ENCODE measurements at regions not wholly inside any gene's neighbourhood (a gene's known extent, or its start where the extent isn't known, plus 50 kb on each side); places are given as distances from the start of the nearest gene placed in this dataset.

DNA sequence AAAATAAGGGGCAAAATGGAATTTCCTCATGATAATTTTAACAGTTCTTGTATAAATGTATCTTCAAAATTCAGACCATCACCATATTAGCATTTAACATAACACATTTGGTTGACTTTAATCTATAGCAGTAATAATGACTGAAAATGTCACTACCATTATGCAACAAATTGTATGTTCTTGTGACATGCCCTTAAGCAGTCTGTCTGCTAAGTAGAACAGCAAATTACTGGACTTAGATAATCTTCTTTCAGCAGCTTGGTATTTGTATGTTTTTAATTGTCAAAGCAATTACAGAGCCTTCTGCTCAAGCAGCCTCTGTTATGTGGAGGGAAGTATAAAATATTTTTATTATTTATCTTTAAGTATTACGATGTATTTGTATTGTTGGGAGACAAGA, 214.3 kb upstream of the NXPH2 start:
- DNase-seq = no peak

DNA sequence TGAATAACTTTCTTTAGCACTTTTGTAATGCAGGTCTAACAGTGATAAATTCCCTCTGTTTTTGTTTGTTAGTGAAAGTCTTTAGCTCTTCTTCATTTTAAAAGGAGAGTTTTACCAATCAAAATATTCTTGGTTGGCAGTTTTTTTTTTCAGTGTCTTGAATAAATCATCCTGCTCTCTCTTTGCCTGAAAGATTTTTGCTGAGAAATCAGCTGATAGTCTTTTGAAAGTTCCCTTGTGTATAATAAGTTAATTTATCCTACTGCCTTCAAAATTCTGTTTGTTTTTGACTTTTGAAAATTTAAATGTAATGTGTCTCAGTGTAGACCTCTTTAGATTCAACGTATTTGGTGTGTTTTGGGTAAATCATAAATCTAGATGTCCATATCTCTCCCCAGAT, 205.7 kb upstream of the NXPH2 start:
- DNase-seq = no peak

- no peak for DNase-seq
Measured at GRCh38 chr2:138979131-138979785, 199.1 kb upstream of the NXPH2 start.

GRCh38 chr2:138974651-138975050, 194.5 kb upstream of the NXPH2 start:
- no peak for DNase-seq

DNA sequence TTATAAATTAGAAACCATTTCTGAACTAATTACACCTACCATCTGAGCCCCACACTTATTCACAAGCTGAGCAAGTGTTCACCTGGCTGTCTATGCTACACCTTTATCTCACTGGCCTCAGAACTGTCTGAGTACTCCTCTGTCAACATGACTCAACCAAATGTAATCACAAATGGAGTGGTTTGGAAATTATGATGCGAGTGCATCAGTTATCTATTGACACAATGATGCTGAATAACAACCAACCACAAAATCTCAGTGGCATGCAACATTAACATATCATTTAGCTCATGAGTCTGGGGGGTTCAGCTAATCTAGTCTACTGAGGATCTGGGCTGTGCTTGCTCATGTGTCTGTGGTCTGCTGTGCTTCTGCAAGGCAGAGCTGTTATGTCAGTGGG, 184.2 kb upstream of the NXPH2 start:
- DNase-seq = no peak

- DNase-seq = no peak
Measured at GRCh38 chr2:138962686-138963085, 182.5 kb upstream of the NXPH2 start.

DNA sequence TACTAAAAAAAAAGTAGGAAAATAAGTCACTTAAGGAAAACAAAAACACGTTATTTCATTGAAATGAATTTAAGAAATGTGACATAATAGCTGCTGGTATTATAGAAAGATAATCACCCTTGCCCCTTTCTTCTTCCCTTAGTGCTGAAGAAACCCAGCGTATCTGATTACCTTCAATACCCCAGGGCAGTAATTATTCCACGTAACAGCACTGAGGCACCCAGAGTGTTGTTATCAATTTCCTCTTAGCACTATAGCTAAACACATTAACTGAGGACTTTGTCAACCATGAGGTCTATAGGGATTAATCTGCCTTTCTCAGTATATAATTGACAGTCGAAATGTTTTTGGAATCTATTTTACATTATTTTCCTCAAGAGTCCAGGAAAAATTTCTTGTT, 180.0 kb upstream of the NXPH2 start:
- no peak for DNase-seq

GRCh38 chr2:138959031-138959430, 178.8 kb upstream of the NXPH2 start:
- no peak for DNase-seq

DNA sequence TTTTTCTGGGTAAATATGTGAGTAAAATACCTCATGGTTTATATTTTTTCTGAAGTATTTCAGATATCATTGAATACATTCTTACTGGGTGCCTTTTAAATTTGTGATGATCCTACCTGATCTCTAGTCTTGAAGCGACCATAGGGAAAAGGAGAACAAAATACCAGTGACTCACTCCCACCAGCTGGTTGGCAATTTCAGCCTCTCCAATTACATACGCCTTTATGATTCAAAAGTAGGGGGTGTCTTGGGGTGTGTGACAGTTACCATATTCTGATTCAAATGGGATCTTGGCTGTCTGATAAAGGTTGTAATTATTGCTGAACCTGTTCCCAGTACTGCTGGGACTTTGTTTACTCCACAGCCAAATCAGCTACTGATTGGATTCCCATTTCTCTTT, 175.9 kb upstream of the NXPH2 start:
- DNase-seq = no peak

- DNase-seq = no peak
Measured at GRCh38 chr2:138950486-138950885, 170.3 kb upstream of the NXPH2 start.

DNA sequence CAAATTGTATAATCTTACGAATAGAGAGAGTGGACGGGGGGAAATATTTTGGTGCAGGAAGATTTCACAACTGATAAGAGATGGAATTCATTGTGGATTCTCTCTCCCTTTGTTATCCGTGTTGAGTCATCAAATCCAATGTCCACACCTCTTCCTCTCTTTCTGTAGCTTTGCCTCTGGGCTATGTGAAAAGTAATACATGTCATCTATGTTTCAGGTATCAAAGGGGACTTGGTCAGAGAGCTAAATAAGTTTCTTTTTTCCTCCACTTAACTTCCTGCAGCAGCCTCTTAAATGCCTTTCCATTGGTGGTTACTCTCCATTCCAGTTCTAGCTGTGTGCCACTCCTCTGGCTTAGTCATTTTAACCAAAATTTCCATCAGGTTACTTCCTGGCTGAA, 169.3 kb upstream of the NXPH2 start:
- no peak for DNase-seq

DNA sequence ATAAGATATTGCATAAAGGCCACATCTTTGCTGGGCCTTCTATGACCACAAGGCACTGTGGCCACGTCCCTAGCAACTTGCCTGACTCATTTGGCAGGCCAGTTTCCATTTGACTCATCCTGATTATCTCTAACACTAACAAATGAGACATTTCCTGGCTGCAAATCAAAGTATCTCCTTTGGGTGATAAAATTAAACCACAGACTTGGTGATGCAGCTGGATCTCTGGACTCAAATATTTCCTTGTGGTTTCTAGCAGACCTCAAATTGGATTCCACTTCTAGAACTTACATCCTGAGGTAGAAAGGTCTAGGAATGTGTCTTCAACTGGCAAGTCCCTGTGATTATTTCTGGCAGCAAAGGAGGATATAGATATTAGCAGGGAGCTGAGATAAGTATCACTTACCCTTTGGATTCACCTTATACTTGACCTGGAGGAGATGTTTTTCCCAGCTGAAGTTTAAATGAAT, 167.9 kb upstream of the NXPH2 start:
- no peak for DNase-seq

- DNase-seq = no peak
Measured at GRCh38 chr2:138943470-138943869, 163.3 kb upstream of the NXPH2 start.

- no peak for DNase-seq
Measured at GRCh38 chr2:138942466-138942865, 162.3 kb upstream of the NXPH2 start.

DNA sequence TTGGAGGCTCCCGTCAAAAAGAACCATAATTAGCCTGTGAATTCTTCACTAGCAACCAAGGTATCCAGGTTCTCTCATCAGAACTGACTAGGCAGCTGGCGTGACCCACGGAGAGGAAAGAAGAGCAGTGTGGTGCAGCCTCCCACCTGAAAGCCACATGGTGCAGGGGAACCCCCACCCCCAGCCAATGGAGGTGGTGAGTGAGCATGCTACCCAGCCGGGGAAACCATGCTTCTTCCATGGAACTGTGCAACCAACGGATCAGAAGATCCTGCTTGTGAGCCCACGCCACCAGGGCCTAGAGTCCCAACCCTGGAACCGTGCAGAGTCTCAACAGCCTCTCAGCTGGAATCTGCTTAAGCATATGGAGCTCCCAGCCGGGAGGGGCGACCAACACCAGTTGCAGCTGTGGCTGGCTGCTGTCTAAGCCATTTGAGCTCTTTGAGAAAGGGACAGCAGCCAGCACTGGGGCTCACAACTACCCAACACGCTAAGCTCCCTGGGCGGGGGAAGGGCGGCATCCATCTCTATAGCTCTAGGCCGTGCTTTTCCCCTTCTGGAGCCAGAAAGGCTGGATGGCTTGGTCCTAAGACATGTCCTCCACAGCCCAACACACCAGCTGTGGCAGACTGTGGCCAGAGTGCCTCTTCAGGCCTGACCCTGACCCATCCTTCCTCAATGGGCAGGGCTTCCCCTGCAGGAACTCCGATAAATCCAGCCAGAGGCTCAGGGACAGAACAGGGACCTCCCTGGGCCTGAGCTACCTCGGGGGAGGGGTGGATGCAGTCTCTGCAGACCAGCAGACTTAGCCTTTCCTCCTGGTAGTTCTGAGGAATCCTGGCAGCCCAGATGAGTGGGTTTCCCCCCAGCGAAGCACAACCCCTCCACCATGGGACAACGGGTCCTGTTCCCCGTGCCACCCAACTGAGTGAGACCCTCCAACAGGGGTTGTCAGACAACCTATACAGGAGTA, 151.4 kb upstream of the NXPH2 start:
- peak; percentile 58 for DNase-seq

DNA sequence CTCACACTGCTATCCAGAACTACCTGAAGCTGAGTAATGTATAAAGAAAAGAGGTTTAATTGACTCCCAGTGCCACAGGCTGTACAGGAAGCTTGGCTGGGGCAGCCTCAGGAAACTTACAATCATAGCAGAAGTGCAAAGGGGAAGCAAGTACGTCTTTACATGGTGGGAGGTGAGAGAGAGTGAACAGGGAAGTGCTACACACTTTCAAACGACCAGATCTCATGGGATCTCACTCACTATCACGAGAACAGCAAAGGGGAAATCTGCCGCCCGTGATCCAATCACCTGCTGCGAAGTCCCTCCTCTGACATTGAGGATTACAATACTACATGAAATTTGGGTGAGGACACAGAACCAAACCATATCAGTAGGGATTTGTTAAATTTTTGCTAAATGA, 150.4 kb upstream of the NXPH2 start:
- DNase-seq = no peak

GRCh38 chr2:138928374-138929021, 148.3 kb upstream of the NXPH2 start:
- DNase-seq = no peak

DNA sequence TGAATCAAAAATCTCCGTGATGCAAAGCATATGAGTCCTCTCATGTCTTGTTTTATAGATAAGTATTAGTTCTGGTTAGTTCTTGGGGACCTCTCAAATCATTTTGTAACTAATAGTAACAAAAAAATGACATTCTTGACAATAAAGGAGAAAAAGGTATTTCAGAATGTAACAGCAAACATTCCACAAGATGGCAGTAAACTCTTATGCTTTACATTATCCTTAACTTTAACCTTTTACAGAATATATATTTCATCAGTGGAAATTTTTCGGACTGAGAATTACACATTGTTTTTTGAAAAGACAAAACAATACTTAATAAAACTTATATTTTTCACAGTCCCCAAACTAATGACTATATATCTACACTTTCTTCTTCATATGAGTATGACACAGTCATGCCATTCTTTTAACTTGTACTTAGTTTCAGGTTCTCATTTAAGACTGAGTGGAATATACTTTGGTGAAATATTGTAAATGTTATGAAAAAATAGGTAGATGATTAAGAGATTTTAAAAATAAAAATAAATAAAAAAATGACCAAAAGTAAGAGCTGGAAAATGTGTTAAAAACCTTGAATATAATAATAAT, 142.9 kb upstream of the NXPH2 start:
- no peak for DNase-seq

DNA sequence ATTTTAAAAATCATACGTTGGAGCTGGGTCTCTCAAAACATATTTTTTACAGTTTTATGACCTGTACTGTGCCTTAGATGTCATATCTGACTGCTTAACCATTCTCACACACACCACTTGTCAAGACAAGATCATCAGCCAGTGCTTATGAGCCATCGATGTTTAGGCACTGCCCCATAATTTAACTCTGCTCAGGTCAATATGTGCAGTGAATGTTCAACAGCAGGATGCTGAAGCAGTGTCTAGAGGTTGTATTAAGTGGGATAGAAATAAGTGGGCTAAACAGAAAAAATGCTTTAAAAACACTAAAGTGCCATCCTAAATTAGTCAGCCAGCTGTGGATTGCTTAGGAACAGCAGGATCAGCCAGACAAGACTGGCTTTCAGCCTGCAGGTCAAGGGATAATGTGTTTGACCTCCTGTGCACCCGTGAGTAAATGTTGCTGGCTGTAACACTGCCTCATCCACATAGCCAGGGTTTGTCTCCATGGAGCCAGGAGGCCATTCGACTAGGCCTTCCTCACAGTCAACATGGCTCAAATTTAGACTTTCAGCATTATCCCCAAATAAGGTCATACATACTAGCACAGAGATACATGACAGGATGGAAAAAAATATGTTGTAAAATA, 139.0 kb upstream of the NXPH2 start:
- no peak for DNase-seq

DNA sequence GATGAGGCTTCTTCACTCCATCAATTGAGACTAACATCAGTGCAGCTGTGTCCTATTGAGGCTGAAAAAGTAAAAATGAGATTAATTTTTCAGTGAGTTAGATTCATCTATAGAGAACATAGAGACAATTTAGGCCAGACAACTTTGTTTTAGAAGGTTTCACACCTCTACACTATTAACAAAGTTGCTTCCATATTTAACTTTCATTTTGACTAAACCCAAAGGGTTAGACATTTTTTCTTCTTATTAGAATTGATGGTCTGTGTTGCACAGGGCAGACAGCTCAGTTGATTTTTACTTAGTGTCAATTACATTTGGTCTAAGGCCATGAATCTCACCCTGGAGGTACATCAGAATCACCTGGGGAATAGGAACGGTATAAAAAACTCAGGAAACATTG, 130.2 kb upstream of the NXPH2 start:
- no peak for DNase-seq

DNA sequence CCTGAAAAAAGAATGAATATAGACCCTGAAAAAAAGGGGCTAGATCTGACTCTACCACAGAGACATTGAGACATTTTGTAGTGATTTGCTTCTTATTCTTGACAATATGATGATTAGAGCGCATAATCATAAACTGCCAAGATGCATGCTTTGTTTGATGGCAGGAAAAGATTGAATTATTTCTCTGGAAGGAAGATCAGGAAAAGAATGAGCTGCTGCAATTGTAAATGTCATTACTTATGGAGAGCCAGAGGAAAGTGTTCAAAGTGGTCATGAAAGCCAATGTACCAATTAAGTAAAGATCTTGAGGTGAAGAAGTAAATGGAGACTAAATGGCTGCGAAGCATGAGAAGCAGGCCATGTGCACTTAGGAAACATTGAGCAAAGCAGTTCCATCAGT, 126.4 kb upstream of the NXPH2 start:
- no peak for DNase-seq

DNA sequence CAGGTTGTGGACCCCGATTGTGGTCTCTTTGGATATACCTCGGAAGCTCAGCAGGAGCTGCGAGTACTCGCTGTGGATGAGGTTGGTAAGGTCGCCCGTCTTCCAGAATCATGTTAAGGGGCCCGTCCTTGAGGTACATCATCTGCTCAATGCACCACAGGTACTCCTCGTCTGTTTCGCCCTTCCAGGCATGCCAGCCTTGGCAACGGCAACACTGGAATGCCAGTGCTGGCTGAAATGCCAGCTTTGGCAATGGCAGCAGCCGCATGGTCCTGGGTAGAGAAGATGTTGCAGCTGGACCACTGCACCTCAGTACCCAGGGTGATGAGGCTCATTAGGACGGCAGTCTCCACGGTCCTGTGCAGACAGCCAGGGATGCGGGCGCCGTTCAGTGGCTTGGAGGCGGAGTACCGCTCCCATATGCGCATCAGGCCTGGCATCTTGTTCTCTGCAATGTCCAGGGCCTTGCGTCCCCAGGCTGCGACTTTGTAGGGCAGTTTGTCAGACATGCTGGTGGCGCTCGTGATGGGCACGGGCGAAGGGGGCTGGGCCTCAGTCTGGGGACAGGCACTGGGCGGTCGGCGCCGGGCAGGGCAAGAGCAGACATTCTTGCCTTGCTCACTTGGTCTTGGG, 122.2 kb upstream of the NXPH2 start:
- DNase-seq = no peak
